ENCODE measurements at regions not wholly inside any gene's neighbourhood (a gene's known extent, or its start where the extent isn't known, plus 50 kb on each side); places are given as distances from the start of the nearest gene placed in this dataset.

DNA sequence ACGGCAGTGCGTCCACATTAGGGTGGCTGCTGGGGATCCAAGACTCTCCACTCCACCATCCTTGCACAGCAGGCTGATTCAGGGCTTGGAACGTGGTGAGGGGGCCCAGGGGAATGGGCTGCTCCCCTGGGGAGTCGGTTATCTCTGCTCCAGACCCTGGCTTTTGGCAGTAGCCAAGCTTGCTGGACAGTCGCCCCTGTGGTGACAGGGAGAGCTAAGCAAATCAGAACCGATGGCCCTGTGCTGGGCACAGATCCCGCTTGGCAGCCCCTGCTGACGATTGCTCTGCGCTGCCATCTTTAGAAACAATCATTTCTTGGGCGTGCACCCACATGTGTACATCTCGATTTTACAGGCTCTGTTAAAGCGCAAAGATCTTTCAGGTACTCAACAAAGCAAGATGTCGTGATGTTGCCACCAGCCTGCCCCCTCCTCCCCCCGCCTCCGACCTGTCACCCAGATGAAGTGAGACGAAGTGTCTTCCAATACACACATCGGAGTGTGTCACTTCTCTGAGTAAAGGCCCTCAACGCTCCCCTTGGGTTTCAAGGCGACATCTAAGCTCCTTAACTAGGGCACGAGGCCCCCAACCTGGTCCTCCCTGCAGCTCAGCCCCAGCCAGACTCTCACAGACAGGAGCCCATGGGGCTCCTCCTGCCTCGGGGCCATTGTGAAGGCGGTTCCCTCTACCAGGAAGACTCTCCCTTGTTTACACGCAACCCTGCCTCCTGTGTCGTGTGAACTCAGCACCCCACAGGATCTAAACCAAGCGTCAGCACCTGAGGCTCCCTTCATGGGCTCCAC is 55.6 kb downstream of the PITPNM2 start:
- peak overlapping the region; percentile 64 for H3K4me2 ChIP-seq (ENCODE audit: low read length)
- H3K9me2 ChIP-seq (ENCODE audit: insufficient read depth), result no peaks in the 10 kb centered on the region
- RAD21 ChIA-PET (ENCODE audit: low non-redundant PET in 1 of 2, low total read pairs in 2 of 2, uncharacterized antibody in 2 of 2, unreplicated experiment in 2 of 2), result no interaction called here
- no peaks in the 10 kb centered on the region; the same call in 1 of the 2 replicates for H3K79me2 ChIP-seq (ENCODE audit: insufficient read depth, low read length)
- POLR2A ChIA-PET, result no interaction called here
- H4K20me1 ChIP-seq (ENCODE audit: insufficient read depth), result no peaks in the 10 kb centered on the region
- peaks cover 28 to 39% of the 10 kb centered on the region in 2 experiments for H3K4me1 ChIP-seq (ENCODE audit: control insufficient read depth in 1 of 2, insufficient read depth in 2 of 2, low read length in 2 of 2)
- H3K9ac ChIP-seq (ENCODE audit: low read length), result peak overlapping the region; percentile 37; the same call in 1 of the 2 replicates
- intact Hi-C loops (cut with micrococcal nuclease), result no loop called here
- peak overlapping the region; percentile 42; the same call in 1 of the 2 replicates for H3K27ac ChIP-seq (ENCODE audit: low read depth, low read length)
- no peaks in the 10 kb centered on the region for H3K27me3 ChIP-seq (ENCODE audit: insufficient read depth, low read length)
- BruUV-seq (replicated peaks), result no TSS peak
- H2AFZ ChIP-seq (ENCODE audit: low read depth, low read length, poor library complexity, severe bottlenecking), result no peak overlapping the region
- CTCF ChIA-PET, result no interaction called here
- ATAC-seq (peak; percentile 39), DNase-seq (ENCODE audit: low read depth, low spot score) (no peak)
- H3K36me3 ChIP-seq (ENCODE audit: control insufficient read depth in 1 of 2, insufficient read depth in 2 of 2, low read length in 2 of 2), result no peaks in the 10 kb centered on the region
- H3K4me3 ChIP-seq (replicated peaks in 1 of 2; ENCODE audit: low read depth in 1 of 2, low read length in 2 of 2), result 0 out of 4 replicates have a peak overlapping the region, but pooled peaks of 1 of the 2 experiments have one; percentile 6
- TF ChIP-seq YY1 (IDR thresholded peaks at IDR 0.05; ENCODE audit: extremely low read depth, insufficient replicate concordance, low read depth, low read length) (no peak), POLR2AphosphoS5 (IDR thresholded peaks at IDR 0.05; ENCODE audit: low read depth, low read length) (no peak), POLR2A (IDR thresholded peaks at IDR 0.05; ENCODE audit: borderline replicate concordance, extremely low read depth, insufficient read depth, insufficient read length) (no peak), JUND (IDR thresholded peaks at IDR 0.05) (no peak), ZNF274 (IDR thresholded peaks at IDR 0.05; ENCODE audit: low read depth, low read length) (no peak), EGR1 (IDR thresholded peaks at IDR 0.05; ENCODE audit: low read depth) (no peak), CBX3 (IDR thresholded peaks at IDR 0.05; ENCODE audit: low read depth) (no peak), SRF (IDR thresholded peaks at IDR 0.05; ENCODE audit: low read depth) (no peak), RAD21 (IDR thresholded peaks at IDR 0.05; ENCODE audit: low read depth) (no peak)
- TF ChIP-seq, protein P1, sequence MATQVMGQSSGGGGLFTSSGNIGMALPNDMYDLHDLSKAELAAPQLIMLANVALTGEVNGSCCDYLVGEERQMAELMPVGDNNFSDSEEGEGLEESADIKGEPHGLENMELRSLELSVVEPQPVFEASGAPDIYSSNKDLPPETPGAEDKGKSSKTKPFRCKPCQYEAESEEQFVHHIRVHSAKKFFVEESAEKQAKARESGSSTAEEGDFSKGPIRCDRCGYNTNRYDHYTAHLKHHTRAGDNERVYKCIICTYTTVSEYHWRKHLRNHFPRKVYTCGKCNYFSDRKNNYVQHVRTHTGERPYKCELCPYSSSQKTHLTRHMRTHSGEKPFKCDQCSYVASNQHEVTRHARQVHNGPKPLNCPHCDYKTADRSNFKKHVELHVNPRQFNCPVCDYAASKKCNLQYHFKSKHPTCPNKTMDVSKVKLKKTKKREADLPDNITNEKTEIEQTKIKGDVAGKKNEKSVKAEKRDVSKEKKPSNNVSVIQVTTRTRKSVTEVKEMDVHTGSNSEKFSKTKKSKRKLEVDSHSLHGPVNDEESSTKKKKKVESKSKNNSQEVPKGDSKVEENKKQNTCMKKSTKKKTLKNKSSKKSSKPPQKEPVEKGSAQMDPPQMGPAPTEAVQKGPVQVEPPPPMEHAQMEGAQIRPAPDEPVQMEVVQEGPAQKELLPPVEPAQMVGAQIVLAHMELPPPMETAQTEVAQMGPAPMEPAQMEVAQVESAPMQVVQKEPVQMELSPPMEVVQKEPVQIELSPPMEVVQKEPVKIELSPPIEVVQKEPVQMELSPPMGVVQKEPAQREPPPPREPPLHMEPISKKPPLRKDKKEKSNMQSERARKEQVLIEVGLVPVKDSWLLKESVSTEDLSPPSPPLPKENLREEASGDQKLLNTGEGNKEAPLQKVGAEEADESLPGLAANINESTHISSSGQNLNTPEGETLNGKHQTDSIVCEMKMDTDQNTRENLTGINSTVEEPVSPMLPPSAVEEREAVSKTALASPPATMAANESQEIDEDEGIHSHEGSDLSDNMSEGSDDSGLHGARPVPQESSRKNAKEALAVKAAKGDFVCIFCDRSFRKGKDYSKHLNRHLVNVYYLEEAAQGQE (IDR thresholded peaks at IDR 0.05; ENCODE audit: low read depth), result no peak
- TF ChIP-seq, protein P2, sequence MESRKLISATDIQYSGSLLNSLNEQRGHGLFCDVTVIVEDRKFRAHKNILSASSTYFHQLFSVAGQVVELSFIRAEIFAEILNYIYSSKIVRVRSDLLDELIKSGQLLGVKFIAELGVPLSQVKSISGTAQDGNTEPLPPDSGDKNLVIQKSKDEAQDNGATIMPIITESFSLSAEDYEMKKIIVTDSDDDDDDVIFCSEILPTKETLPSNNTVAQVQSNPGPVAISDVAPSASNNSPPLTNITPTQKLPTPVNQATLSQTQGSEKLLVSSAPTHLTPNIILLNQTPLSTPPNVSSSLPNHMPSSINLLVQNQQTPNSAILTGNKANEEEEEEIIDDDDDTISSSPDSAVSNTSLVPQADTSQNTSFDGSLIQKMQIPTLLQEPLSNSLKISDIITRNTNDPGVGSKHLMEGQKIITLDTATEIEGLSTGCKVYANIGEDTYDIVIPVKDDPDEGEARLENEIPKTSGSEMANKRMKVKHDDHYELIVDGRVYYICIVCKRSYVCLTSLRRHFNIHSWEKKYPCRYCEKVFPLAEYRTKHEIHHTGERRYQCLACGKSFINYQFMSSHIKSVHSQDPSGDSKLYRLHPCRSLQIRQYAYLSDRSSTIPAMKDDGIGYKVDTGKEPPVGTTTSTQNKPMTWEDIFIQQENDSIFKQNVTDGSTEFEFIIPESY (IDR thresholded peaks at IDR 0.05; ENCODE audit: extremely low read depth, insufficient replicate concordance, low read length), result no peak
- TF ChIP-seq, protein P3, sequence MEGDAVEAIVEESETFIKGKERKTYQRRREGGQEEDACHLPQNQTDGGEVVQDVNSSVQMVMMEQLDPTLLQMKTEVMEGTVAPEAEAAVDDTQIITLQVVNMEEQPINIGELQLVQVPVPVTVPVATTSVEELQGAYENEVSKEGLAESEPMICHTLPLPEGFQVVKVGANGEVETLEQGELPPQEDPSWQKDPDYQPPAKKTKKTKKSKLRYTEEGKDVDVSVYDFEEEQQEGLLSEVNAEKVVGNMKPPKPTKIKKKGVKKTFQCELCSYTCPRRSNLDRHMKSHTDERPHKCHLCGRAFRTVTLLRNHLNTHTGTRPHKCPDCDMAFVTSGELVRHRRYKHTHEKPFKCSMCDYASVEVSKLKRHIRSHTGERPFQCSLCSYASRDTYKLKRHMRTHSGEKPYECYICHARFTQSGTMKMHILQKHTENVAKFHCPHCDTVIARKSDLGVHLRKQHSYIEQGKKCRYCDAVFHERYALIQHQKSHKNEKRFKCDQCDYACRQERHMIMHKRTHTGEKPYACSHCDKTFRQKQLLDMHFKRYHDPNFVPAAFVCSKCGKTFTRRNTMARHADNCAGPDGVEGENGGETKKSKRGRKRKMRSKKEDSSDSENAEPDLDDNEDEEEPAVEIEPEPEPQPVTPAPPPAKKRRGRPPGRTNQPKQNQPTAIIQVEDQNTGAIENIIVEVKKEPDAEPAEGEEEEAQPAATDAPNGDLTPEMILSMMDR (IDR thresholded peaks at IDR 0.05 in 2 of 3, conservative IDR thresholded peaks at IDR 0.05 in 1 of 3; ENCODE audit: borderline replicate concordance in 1 of 3, insufficient read depth in 1 of 3, low read depth in 2 of 3, low read length in 2 of 3), result no peak
- TF ChIP-seq, protein P4, sequence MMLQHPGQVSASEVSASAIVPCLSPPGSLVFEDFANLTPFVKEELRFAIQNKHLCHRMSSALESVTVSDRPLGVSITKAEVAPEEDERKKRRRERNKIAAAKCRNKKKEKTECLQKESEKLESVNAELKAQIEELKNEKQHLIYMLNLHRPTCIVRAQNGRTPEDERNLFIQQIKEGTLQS (IDR thresholded peaks at IDR 0.05), result no peak
- TF ChIP-seq, protein P5, sequence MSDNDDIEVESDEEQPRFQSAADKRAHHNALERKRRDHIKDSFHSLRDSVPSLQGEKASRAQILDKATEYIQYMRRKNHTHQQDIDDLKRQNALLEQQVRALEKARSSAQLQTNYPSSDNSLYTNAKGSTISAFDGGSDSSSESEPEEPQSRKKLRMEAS (IDR thresholded peaks at IDR 0.05), result no peak
- H3K9me3 ChIP-seq (ENCODE audit: control insufficient read depth in 1 of 2, insufficient read depth in 1 of 2, low read depth in 1 of 2, low read length in 2 of 2), result no peaks in the 10 kb centered on the region; a peak in 1 of 4 replicates

All from HCT116 (cell line).